HCT116 (cell line): ENCODE measurements at regions not wholly inside any gene's neighbourhood (a gene's known extent, or its start where the extent isn't known, plus 50 kb on each side); places are given as distances from the start of the nearest gene placed in this dataset.

Source experiments
- ATAC-seq: fragments of 200-7000 bp; cut with Tn5 transposase; 2 replicates; pipeline ENCODE4 v1.9.1; 2020; ENCODE audit warnings: mild to moderate bottlenecking, moderate library complexity
- BruUV-seq: library from RNA; stranded (reverse); fragments of 400-500 nt; replicated peaks from 2 replicates; lab custom pipeline; 2021; lab: Mats Ljungman, UMichigan
- CTCF ChIA-PET: fragments of 300-600 bp; sonication (Branson Sonifier 250); formaldehyde crosslinking; loops from one replicate; lab custom pipeline; 2021; ENCODE audit warnings: antibody characterized with exemption; lab: Charles Lee
- POLR2A ChIA-PET: fragments of 300-600, 350-600 bp; sonication (Branson Sonifier 250); formaldehyde crosslinking; loops from one replicate; lab custom pipeline; 2021; ENCODE audit warnings: antibody characterized with exemption; lab: Charles Lee
- RAD21 ChIA-PET, 2 experiments: fragments of 300-600 bp; sonication (Branson Sonifier 250); formaldehyde crosslinking; loops; one replicate each; lab custom pipeline; 2023; ENCODE audit warnings: low total read pairs in 2 of 2; ENCODE audit not compliant: uncharacterized antibody in 2 of 2, unreplicated experiment in 2 of 2, low non-redundant PET in 1 of 2; lab: Charles Lee
- DNase-seq: peaks from one replicate; pipeline ENCODE4 v3.0.0-alpha.2; 2010; ENCODE audit warnings: low read depth, low spot score
- H2AFZ ChIP-seq: fragments of 200-600 bp; shearing (Covaris generic), sonication (generic); 2 replicates; pipeline ENCODE4 v1.6.1; 2017; ENCODE audit warnings: low read depth, mixed run types, mixed read lengths, antibody characterized with exemption, low read length; ENCODE audit not compliant: poor library complexity, severe bottlenecking
- H3K27ac ChIP-seq: 2 replicates; pipeline ENCODE4 v1.5.1; 2012; ENCODE audit warnings: low read depth, low read length
- H3K27me3 ChIP-seq: fragments of 200-600 bp; sonication (generic); 2 replicates; pipeline ENCODE4 v1.6.1; 2016; ENCODE audit warnings: mixed run types, low read length, mixed read lengths; ENCODE audit not compliant: insufficient read depth
- H3K36me3 ChIP-seq, 2 experiments: fragments of 200-500 bp in 1 of 2; fragments of 200-600 bp in 1 of 2; sonication (Bioruptor generic) in 1 of 2; sonication (generic) in 1 of 2; 2 replicates each; pipeline versions ENCODE4 v1.5.1 to v1.6.1; 2014 to 2016; ENCODE audit warnings: low read length in 2 of 2, inconsistent platforms in 1 of 2, mixed read lengths in 1 of 2, mixed run types in 1 of 2; ENCODE audit not compliant: insufficient read depth in 2 of 2, control insufficient read depth in 1 of 2
- H3K4me1 ChIP-seq, 2 experiments: fragments of 200-600 bp in 1 of 2; sonication (generic) in 1 of 2; 2 replicates each; pipeline versions ENCODE4 v1.5.1 to v1.6.1; 2012 to 2017; ENCODE audit warnings: low read length in 2 of 2, inconsistent platforms in 1 of 2, mild to moderate bottlenecking in 1 of 2, mixed read lengths in 1 of 2, mixed run types in 1 of 2, moderate library complexity in 1 of 2; ENCODE audit not compliant: insufficient read depth in 2 of 2, control insufficient read depth in 1 of 2
- H3K4me2 ChIP-seq: fragments of 200-600 bp; sonication (generic); 2 replicates; pipeline ENCODE4 v1.6.1; 2017; ENCODE audit warnings: mixed run types, low read length, mixed read lengths
- H3K4me3 ChIP-seq, 2 experiments: fragments of 200-600 bp in 1 of 2; sonication (generic) in 1 of 2; replicated peaks in 1 of 2; 2 replicates each; pipeline ENCODE4 v1.5.1; 2011 to 2016; ENCODE audit warnings: low read length in 2 of 2, control low read depth in 1 of 2, low read depth in 1 of 2, mild to moderate bottlenecking in 1 of 2, mixed read lengths in 1 of 2, mixed run types in 1 of 2
- H3K79me2 ChIP-seq: fragments of 200-600 bp; sonication (generic); 2 replicates; pipeline ENCODE4 v1.6.1; 2017; ENCODE audit warnings: mild to moderate bottlenecking, mixed run types, low read length, moderate library complexity, mixed read lengths; ENCODE audit not compliant: insufficient read depth
- H3K9ac ChIP-seq: fragments of 200-600 bp; sonication (generic); 2 replicates; pipeline ENCODE4 v1.6.1; 2016; ENCODE audit warnings: low read length, mixed read lengths
- H3K9me2 ChIP-seq: fragments of 200-600 bp; sonication (generic), shearing (Covaris generic); 2 replicates; pipeline ENCODE4 v1.6.1; 2017; ENCODE audit warnings: mixed run types, mild to moderate bottlenecking, moderate library complexity; ENCODE audit not compliant: insufficient read depth
- H3K9me3 ChIP-seq, 2 experiments: fragments of 200-500 bp in 1 of 2; fragments of 200-600 bp in 1 of 2; sonication (Bioruptor generic) in 1 of 2; sonication (generic) in 1 of 2; 2 replicates each; pipeline ENCODE4 v1.6.1; 2014 to 2017; ENCODE audit warnings: low read length in 2 of 2, mixed read lengths in 2 of 2, inconsistent platforms in 1 of 2, low read depth in 1 of 2, mild to moderate bottlenecking in 1 of 2, mixed run types in 1 of 2, moderate library complexity in 1 of 2; ENCODE audit not compliant: control insufficient read depth in 1 of 2, insufficient read depth in 1 of 2
- H4K20me1 ChIP-seq: fragments of 200-600 bp; sonication (generic), shearing (Covaris generic); 2 replicates; pipeline ENCODE4 v1.6.1; 2017; ENCODE audit warnings: mixed run types, mild to moderate bottlenecking, moderate library complexity; ENCODE audit not compliant: insufficient read depth
- CTCF ChIP-seq, 3 experiments: fragments of 200-600 bp in 1 of 3; sonication (generic) in 1 of 3; IDR thresholded peaks in 2 of 3; conservative IDR thresholded peaks in 1 of 3; 2 replicates each; pipeline ENCODE4 v1.5.1; 2012 to 2017; ENCODE audit warnings: low read depth in 2 of 3, low read length in 2 of 3, antibody characterized with exemption in 1 of 3, borderline replicate concordance in 1 of 3, control low read depth in 1 of 3, mild to moderate bottlenecking in 1 of 3, mixed read lengths in 1 of 3, mixed run types in 1 of 3, moderate library complexity in 1 of 3; ENCODE audit not compliant: insufficient read depth in 1 of 3
- RAD21 ChIP-seq: IDR thresholded peaks from 2 replicates; pipeline ENCODE4 v1.6.1; 2012; ENCODE audit warnings: low read depth, mild to moderate bottlenecking
- REST ChIP-seq: IDR thresholded peaks from 2 replicates; pipeline ENCODE4 v1.6.1; 2012; ENCODE audit warnings: low read depth
- SIN3A ChIP-seq: IDR thresholded peaks from 2 replicates; pipeline ENCODE4 v1.6.1; 2012; ENCODE audit warnings: low read depth
- SP1 ChIP-seq: IDR thresholded peaks from 2 replicates; pipeline ENCODE4 v1.6.1; 2012; ENCODE audit warnings: low read depth
- SRF ChIP-seq: IDR thresholded peaks from 2 replicates; pipeline ENCODE4 v1.6.1; 2012; ENCODE audit warnings: low read depth
- TCF7L2 ChIP-seq: IDR thresholded peaks from 2 replicates; pipeline ENCODE4 v1.7.0; 2011; ENCODE audit warnings: borderline replicate concordance, inconsistent platforms; ENCODE audit not compliant: insufficient read depth, insufficient read length; ENCODE audit errors: extremely low read depth
- YY1 ChIP-seq: IDR thresholded peaks from 2 replicates; pipeline ENCODE4 v1.6.1; 2011; ENCODE audit warnings: low read length, low read depth, moderate library complexity, mild to moderate bottlenecking; ENCODE audit not compliant: insufficient replicate concordance; ENCODE audit errors: extremely low read depth
- ZFX ChIP-seq: fragments of 450-650 bp; IDR thresholded peaks from 2 replicates; pipeline ENCODE4 v1.6.1; 2017
- ZNF274 ChIP-seq: fragments of 200-500 bp; sonication (Bioruptor generic); IDR thresholded peaks from 2 replicates; pipeline ENCODE4 v1.6.1; 2014; ENCODE audit warnings: mild to moderate bottlenecking, low read depth, low read length, inconsistent platforms
- intact Hi-C: fragments of 100-400 bp; cut with micrococcal nuclease; formaldehyde crosslinking; loops from 2 replicates; pipeline ENCODE4 v1.10.0; 2022

DNA sequence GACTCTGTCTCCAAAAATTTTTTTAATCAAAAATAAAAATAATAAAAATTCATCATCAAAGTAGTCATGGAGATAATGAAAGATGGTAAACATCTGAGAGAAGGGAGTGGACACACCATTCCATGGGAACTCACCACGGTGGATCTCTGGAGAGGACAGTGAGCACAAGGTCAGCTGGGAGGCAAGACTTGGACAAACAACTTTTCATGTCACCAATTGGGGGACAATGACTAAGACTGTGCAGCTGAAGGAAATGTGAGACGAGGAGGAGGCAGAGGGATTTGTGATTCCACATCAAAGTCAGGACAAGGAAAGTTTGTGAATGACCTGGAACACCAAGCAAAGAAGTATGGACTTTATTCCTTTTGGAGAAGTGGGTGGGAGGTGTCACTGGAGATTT is 121.0 kb upstream of the SH3BP4 start:
- intact Hi-C loops, result no loop called here
- CTCF ChIA-PET, result no interaction called here
- no TSS peak for BruUV-seq
- RAD21 ChIA-PET, result no interaction called here
- Histone ChIP-seq H3K79me2 (no peaks in the 10 kb centered on the region), H3K9me3 (no peaks in the 10 kb centered on the region), H3K27me3 (no peaks in the 10 kb centered on the region), H4K20me1 (no peaks in the 10 kb centered on the region), H3K4me3 (no peak overlapping the region), H3K9ac (no peak overlapping the region), H3K4me1 (peaks cover 0 to 5% of the 10 kb centered on the region in 2 experiments; a peak in 2 of 4 replicates)
- no peak for ATAC-seq
- TF ChIP-seq ZFX (no peak), YY1 (no peak), CTCF (IDR thresholded peaks at IDR 0.05 in 2 of 3, conservative IDR thresholded peaks at IDR 0.05 in 1 of 3; ENCODE audit: borderline replicate concordance in 1 of 3, insufficient read depth in 1 of 3, low read depth in 2 of 3, low read length in 2 of 3) (no peak), SIN3A (no peak), SRF (no peak), TCF7L2 (no peak), SP1 (no peak), REST (no peak), ZNF274 (no peak), RAD21 (no peak)
- TF ChIP-seq, all 23 proteins: peak for 0
- Histone ChIP-seq H3K27ac (no peak overlapping the region), H2AFZ (no peak overlapping the region), H3K4me2 (no peak overlapping the region), H3K9me2 (no peaks in the 10 kb centered on the region), H3K36me3 (no peaks in the 10 kb centered on the region)
- DNase-seq, result no peak
- POLR2A ChIA-PET, result no interaction called here
